HFFc6 (cell line): ENCODE measurements at regions not wholly inside any gene's neighbourhood (a gene's known extent, or its start where the extent isn't known, plus 50 kb on each side); places are given as distances from the start of the nearest gene placed in this dataset.

ENCODE experiments used
- DNase-seq: peaks from one replicate; pipeline ENCODE4 v3.0.0-alpha.2; 2018
- H3K27ac Mint-ChIP-seq: 2 replicates; pipeline ENCODE4 v1.8.0; 2020; ENCODE audit warnings: mild to moderate bottlenecking, mixed read lengths
- H3K27me3 Mint-ChIP-seq: 2 replicates; pipeline ENCODE4 v1.8.0; 2021; ENCODE audit warnings: mild to moderate bottlenecking, moderate library complexity, mixed read lengths; ENCODE audit not compliant: insufficient read depth
- H3K36me3 Mint-ChIP-seq: 2 replicates; pipeline ENCODE4 v1.8.0; 2021; ENCODE audit warnings: low read depth, mixed read lengths
- H3K4me1 Mint-ChIP-seq: 2 replicates; pipeline ENCODE4 v1.8.0; 2020; ENCODE audit warnings: low read depth, mixed read lengths
- H3K4me3 Mint-ChIP-seq: 2 replicates; pipeline ENCODE4 v1.8.0; 2020; ENCODE audit warnings: mild to moderate bottlenecking, moderate library complexity, mixed read lengths
- H3K9me3 Mint-ChIP-seq: 2 replicates; pipeline ENCODE4 v1.8.0; 2020; ENCODE audit warnings: mild to moderate bottlenecking, mixed read lengths
- TF ChIP-seq, protein P1 (sequence below): fragments of 200-600 bp; sonication (generic); IDR thresholded peaks from 2 replicates; pipeline ENCODE4 v1.5.0; 2021; ENCODE audit warnings: antibody characterized with exemption, mild to moderate bottlenecking

DNA sequence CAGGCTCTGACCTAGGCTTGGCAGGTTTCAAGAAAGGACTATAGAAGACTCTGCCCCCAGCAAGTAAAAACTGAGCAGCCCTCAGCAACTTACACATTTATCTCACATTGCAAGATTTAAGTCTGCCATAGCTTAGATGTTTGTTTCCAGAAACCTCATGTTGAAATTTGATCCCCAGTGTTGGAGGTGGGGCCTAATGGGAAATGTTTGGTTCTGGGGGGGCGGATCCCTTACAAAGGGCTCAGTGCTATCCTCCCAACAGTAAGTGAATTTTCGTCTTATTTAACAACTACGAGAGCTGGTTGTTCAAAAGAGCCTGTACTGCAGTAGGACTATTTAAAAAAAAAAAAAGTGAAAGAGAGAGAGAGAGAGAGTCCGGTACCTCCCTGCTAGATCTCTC is 125.2 kb upstream of the PROK2 start:
- H3K4me3 Mint-ChIP-seq = no peak overlapping the region
- no peak for DNase-seq
- TF ChIP-seq, protein P1, sequence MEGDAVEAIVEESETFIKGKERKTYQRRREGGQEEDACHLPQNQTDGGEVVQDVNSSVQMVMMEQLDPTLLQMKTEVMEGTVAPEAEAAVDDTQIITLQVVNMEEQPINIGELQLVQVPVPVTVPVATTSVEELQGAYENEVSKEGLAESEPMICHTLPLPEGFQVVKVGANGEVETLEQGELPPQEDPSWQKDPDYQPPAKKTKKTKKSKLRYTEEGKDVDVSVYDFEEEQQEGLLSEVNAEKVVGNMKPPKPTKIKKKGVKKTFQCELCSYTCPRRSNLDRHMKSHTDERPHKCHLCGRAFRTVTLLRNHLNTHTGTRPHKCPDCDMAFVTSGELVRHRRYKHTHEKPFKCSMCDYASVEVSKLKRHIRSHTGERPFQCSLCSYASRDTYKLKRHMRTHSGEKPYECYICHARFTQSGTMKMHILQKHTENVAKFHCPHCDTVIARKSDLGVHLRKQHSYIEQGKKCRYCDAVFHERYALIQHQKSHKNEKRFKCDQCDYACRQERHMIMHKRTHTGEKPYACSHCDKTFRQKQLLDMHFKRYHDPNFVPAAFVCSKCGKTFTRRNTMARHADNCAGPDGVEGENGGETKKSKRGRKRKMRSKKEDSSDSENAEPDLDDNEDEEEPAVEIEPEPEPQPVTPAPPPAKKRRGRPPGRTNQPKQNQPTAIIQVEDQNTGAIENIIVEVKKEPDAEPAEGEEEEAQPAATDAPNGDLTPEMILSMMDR = no peak

DNA sequence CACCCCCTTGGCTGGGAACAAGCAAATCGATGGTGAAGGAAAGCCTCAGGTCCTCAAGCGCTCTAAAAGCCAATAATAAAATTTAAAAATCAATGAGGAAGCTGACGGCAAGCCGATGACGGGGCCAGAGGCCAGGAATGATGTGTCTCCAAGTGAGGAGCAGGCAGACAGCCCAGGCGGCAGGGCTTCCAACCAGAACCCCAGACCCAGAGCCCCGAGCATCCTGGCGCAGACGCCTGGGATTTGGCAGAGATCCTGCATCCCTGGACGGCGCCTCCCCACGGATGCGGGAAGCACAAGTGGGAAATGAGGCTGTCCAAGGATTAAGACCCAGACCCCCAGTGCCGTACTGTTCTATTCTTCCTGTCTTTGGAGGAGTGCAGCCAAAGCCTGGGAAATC is 123.0 kb upstream of the PROK2 start:
- no peak overlapping the region for H3K27ac Mint-ChIP-seq
- TF ChIP-seq, protein P1 = no peak
- peaks cover 46% of the 10 kb centered on the region for H3K27me3 Mint-ChIP-seq
- H3K36me3 Mint-ChIP-seq = no peaks in the 10 kb centered on the region
- no peak overlapping the region for H3K4me3 Mint-ChIP-seq
- H3K9me3 Mint-ChIP-seq = no peaks in the 10 kb centered on the region
- peaks cover 2% of the 10 kb centered on the region; the same call in 1 of the 2 replicates for H3K4me1 Mint-ChIP-seq
- no peak for DNase-seq

More for the DNA sequence above, 125.2 kb upstream of the PROK2 start:
- H3K36me3 Mint-ChIP-seq = no peaks in the 10 kb centered on the region
- no peaks in the 10 kb centered on the region for H3K9me3 Mint-ChIP-seq
- peaks cover 53% of the 10 kb centered on the region for H3K27me3 Mint-ChIP-seq
- H3K27ac Mint-ChIP-seq = no peak overlapping the region
- no peaks in the 10 kb centered on the region for H3K4me1 Mint-ChIP-seq

DNA sequence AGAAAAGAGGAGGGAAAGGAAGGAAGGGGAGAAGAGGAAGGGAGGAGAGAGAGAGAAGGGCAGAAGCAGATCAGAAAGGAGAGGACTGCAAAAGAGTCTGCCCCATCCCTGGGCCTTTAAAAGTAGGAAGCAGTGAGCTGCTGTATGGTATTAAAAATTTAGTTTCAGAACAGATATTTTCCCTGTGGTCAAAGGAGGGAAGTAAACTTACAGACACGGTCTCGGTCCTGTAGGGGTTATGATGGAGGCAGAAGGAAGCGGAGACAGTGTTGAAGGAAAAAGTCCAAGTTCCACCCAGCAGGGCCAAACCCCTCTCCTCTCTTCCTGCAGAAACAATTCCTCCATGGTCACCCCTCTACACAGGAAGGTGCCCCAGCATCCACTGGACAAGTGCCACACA is 122.0 kb upstream of the PROK2 start:
- TF ChIP-seq, protein P1 = no peak
- Mint-ChIP-seq H3K4me3 (no peak overlapping the region), H3K27me3 (peaks cover 43% of the 10 kb centered on the region), H3K4me1 (peaks cover 6% of the 10 kb centered on the region; the same call in 1 of the 2 replicates), H3K9me3 (no peaks in the 10 kb centered on the region), H3K36me3 (no peaks in the 10 kb centered on the region), H3K27ac (no peak overlapping the region)
- no peak for DNase-seq

DNA sequence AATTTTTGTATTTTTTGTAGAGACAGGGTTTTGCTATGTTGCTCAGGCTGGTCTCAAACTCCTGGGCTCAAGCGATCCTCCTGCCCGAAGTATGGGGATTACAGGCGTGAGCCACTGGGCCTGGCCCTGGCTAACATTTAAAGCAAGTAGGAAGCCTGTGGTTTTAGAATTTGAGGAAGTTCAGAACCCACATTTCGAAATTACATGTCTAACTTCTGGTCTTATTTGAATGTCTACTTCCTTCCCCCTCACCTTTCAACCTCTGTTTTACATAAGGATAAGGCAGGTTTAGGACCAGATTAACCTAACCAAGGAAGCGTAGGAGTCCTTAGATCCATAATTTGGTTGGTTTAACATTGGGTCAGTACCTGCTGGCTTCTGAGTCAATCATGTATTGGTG is 120.5 kb upstream of the PROK2 start:
- Mint-ChIP-seq H3K4me3 (no peak overlapping the region), H3K4me1 (peaks cover 6% of the 10 kb centered on the region; the same call in 1 of the 2 replicates), H3K36me3 (no peaks in the 10 kb centered on the region), H3K27ac (no peak overlapping the region), H3K27me3 (peaks cover 51% of the 10 kb centered on the region), H3K9me3 (no peaks in the 10 kb centered on the region)
- no peak for DNase-seq
- TF ChIP-seq, protein P1 = no peak

DNA sequence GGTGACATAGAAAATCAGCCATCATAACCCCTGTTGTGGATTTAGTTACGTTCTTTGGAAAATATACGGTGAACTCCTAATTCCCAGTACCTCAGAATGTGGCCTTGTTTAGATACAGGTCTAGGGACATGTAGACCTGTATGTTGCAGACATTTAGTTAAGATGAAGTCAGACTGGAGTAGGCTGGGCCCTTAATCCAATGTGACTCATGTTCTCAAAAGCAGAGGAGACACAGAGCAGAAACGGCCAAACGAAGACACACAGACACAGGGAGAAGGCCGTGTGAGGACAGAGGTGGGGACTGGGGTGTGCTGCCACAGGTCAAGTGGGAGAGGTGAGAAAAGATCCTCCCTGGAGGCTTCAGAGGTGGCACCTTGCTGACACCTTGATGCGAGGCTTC is 119.0 kb upstream of the PROK2 start:
- DNase-seq = no peak
- TF ChIP-seq, protein P1 = no peak
- H3K36me3 Mint-ChIP-seq = no peaks in the 10 kb centered on the region
- H3K27ac Mint-ChIP-seq = no peak overlapping the region
- H3K4me3 Mint-ChIP-seq = no peak overlapping the region
- H3K27me3 Mint-ChIP-seq = peaks cover 38% of the 10 kb centered on the region
- H3K4me1 Mint-ChIP-seq = peaks cover 6% of the 10 kb centered on the region; the same call in 1 of the 2 replicates
- H3K9me3 Mint-ChIP-seq = no peaks in the 10 kb centered on the region

DNA sequence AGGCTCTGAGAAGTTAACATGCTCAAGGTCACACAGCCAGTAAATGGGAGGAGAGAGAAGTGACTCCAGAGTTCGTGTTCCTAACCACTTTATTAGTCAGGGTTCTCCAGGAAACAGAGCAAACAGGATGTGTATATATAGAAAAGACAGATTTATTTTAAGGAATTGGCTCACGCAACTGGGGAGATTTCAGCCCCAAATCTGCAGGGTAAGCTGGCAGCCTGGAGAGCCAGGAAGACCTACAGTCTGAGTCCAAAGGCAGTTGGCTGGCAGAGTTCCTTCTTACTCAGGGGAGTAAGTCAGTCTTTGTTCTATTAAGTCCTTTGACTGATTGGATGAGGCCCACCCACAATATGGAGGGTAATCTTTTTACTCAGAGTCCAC is 118.2 kb upstream of the PROK2 start:
- Mint-ChIP-seq H3K27ac (no peak overlapping the region), H3K4me3 (no peak overlapping the region), H3K36me3 (no peaks in the 10 kb centered on the region), H3K9me3 (no peaks in the 10 kb centered on the region), H3K4me1 (peaks cover 6% of the 10 kb centered on the region; the same call in 1 of the 2 replicates), H3K27me3 (peaks cover 34% of the 10 kb centered on the region)
- TF ChIP-seq, protein P1 = no peak
- DNase-seq = peak; percentile 2
